HEK293 (cell line): ENCODE measurements at regions not wholly inside any gene's neighbourhood (a gene's known extent, or its start where the extent isn't known, plus 50 kb on each side); places are given as distances from the start of the nearest gene placed in this dataset.

Experiments
- CTCF ChIA-PET: fragments of 350-600 bp; formaldehyde crosslinking; extraction: SDS; loops from one replicate; lab custom pipeline; 2021; ENCODE audit warnings: antibody characterized with exemption; lab: Yijun Ruan, JAX
- POLR2A ChIA-PET: fragments of 300-600 bp; formaldehyde crosslinking; extraction: SDS; loops from one replicate; lab custom pipeline; 2020; ENCODE audit warnings: antibody characterized with exemption, inconsistent platforms; lab: Yijun Ruan, JAX
- H3K27ac ChIP-seq: fragments of 200-500 bp; sonication (Bioruptor generic); 2 replicates; pipeline ENCODE4 v1.5.1; 2014; ENCODE audit warnings: low read depth, low read length, control low read depth, inconsistent platforms; ENCODE audit errors: extremely low read depth
- H3K36me3 ChIP-seq, 2 experiments: fragments of 200-500 bp in 1 of 2; sonication (Bioruptor generic) in 1 of 2; 1 replicate in 1 of 2; 2 replicates in 1 of 2; pipeline ENCODE4 v1.5.1; 2014 to 2017; ENCODE audit warnings: inconsistent platforms in 2 of 2, low read length in 2 of 2; ENCODE audit not compliant: control insufficient read depth in 2 of 2, insufficient read depth in 1 of 2
- H3K4me1 ChIP-seq: fragments of 200-500 bp; sonication (Bioruptor generic); 2 replicates; pipeline ENCODE4 v1.5.1; 2014; ENCODE audit warnings: mild to moderate bottlenecking, low read length, inconsistent platforms; ENCODE audit not compliant: control insufficient read depth, insufficient read depth
- H3K4me3 ChIP-seq: 2 replicates; pipeline ENCODE4 v1.5.1; 2011; ENCODE audit warnings: low read depth, mild to moderate bottlenecking, control low read depth, low read length, moderate library complexity
- H3K9me3 ChIP-seq: fragments of 200-500 bp; sonication (Bioruptor generic); 2 replicates; pipeline ENCODE4 v1.5.1; 2014; ENCODE audit warnings: low read depth, low read length, inconsistent platforms; ENCODE audit not compliant: control insufficient read depth, insufficient read depth
- EGR2 ChIP-seq: fragments of 450-650 bp; formaldehyde crosslinking; IDR thresholded peaks from 2 replicates; pipeline ENCODE4 v1.5.1; 2016; ENCODE audit warnings: low read depth, missing biosample characterization, missing genetic modification characterization
- GLIS1 ChIP-seq: fragments of 450-650 bp; formaldehyde crosslinking; IDR thresholded peaks from 2 replicates; pipeline ENCODE4 v1.5.1; 2016; ENCODE audit warnings: missing biosample characterization, missing genetic modification characterization
- HOXC10 ChIP-seq: sonication (generic); formaldehyde crosslinking; IDR thresholded peaks from 2 replicates; pipeline ENCODE4 v1.8.1; 2023; ENCODE audit warnings: mild to moderate bottlenecking, missing genetic modification reagents
- SCRT1 ChIP-seq: fragments of 450-650 bp; formaldehyde crosslinking; IDR thresholded peaks from 2 replicates; pipeline ENCODE4 v1.5.1; 2016; ENCODE audit warnings: missing biosample characterization, missing genetic modification characterization, borderline replicate concordance
- SP2 ChIP-seq: fragments of 450-650 bp; formaldehyde crosslinking; IDR thresholded peaks from 2 replicates; pipeline ENCODE4 v1.5.1; 2016; ENCODE audit warnings: missing biosample characterization, missing genetic modification characterization
- TCF7L2 ChIP-seq: IDR thresholded peaks from 2 replicates; pipeline ENCODE4 v1.6.1; 2011; ENCODE audit warnings: low read depth, mild to moderate bottlenecking, inconsistent platforms, low read length, moderate library complexity, borderline replicate concordance
- YY1 ChIP-seq: fragments of 450-650 bp; formaldehyde crosslinking; IDR thresholded peaks from 2 replicates; pipeline ENCODE4 v1.5.1; 2018; ENCODE audit warnings: missing biosample characterization, missing genetic modification characterization
- ZBTB8A ChIP-seq: fragments of 450-650 bp; formaldehyde crosslinking; IDR thresholded peaks from 2 replicates; pipeline ENCODE4 v1.5.1; 2016; ENCODE audit warnings: missing biosample characterization, missing genetic modification characterization
- ZFHX2 ChIP-seq: fragments of 450-650 bp; formaldehyde crosslinking; conservative IDR thresholded peaks from 2 replicates; pipeline ENCODE4 v1.5.1; 2016; ENCODE audit warnings: missing biosample characterization, missing genetic modification characterization
- ZNF10 ChIP-seq: fragments of 450-650 bp; formaldehyde crosslinking; IDR thresholded peaks from 2 replicates; pipeline ENCODE4 v1.5.1; 2017; ENCODE audit warnings: missing biosample characterization, missing genetic modification characterization
- ZNF169 ChIP-seq: fragments of 450-650 bp; formaldehyde crosslinking; IDR thresholded peaks from 2 replicates; pipeline ENCODE4 v1.5.1; 2016; ENCODE audit warnings: missing biosample characterization, missing genetic modification characterization
- ZNF19 ChIP-seq: fragments of 450-650 bp; formaldehyde crosslinking; IDR thresholded peaks from 2 replicates; pipeline ENCODE4; 2016; ENCODE audit warnings: missing biosample characterization, missing genetic modification characterization, low read depth
- ZNF2 ChIP-seq: fragments of 450-650 bp; formaldehyde crosslinking; IDR thresholded peaks from 2 replicates; pipeline ENCODE4 v1.5.1; 2016; ENCODE audit warnings: missing biosample characterization, missing genetic modification characterization
- ZNF214 ChIP-seq: fragments of 450-650 bp; formaldehyde crosslinking; IDR thresholded peaks from 2 replicates; pipeline ENCODE4 v1.5.1; 2017; ENCODE audit warnings: missing biosample characterization, mild to moderate bottlenecking, missing genetic modification characterization, borderline replicate concordance
- ZNF24 ChIP-seq: fragments of 450-650 bp; formaldehyde crosslinking; IDR thresholded peaks from 2 replicates; pipeline ENCODE4 v1.5.1; 2016; ENCODE audit warnings: missing biosample characterization, missing genetic modification characterization
- ZNF311 ChIP-seq: fragments of 450-650 bp; formaldehyde crosslinking; IDR thresholded peaks from 2 replicates; pipeline ENCODE4 v1.5.1; 2017; ENCODE audit warnings: missing biosample characterization, missing genetic modification characterization, borderline replicate concordance
- ZNF394 ChIP-seq: fragments of 450-650 bp; formaldehyde crosslinking; IDR thresholded peaks from 2 replicates; pipeline ENCODE4 v1.5.1; 2016; ENCODE audit warnings: missing biosample characterization, missing genetic modification characterization, mild to moderate bottlenecking, moderate library complexity, borderline replicate concordance
- ZNF423 ChIP-seq: fragments of 450-650 bp; formaldehyde crosslinking; IDR thresholded peaks from 2 replicates; pipeline ENCODE4 v1.5.1; 2016; ENCODE audit warnings: missing biosample characterization, missing genetic modification characterization
- ZNF501 ChIP-seq: fragments of 450-650 bp; formaldehyde crosslinking; IDR thresholded peaks from 2 replicates; pipeline ENCODE4 v1.5.1; 2016; ENCODE audit warnings: missing biosample characterization, missing genetic modification characterization
- ZNF529 ChIP-seq: fragments of 450-650 bp; formaldehyde crosslinking; IDR thresholded peaks from 2 replicates; pipeline ENCODE4 v1.5.1; 2017; ENCODE audit warnings: missing genetic modification characterization, missing biosample characterization; ENCODE audit not compliant: insufficient replicate concordance
- ZNF571 ChIP-seq: fragments of 450-650 bp; formaldehyde crosslinking; IDR thresholded peaks from 2 replicates; pipeline ENCODE4 v1.5.0; 2017; ENCODE audit warnings: missing biosample characterization, missing genetic modification characterization
- ZNF623 ChIP-seq: fragments of 450-650 bp; formaldehyde crosslinking; IDR thresholded peaks from 2 replicates; pipeline ENCODE4 v1.5.1; 2016; ENCODE audit warnings: missing biosample characterization, missing genetic modification characterization
- ZNF791 ChIP-seq: fragments of 450-650 bp; formaldehyde crosslinking; IDR thresholded peaks from 2 replicates; pipeline ENCODE4 v1.5.1; 2016; ENCODE audit warnings: missing biosample characterization, missing genetic modification characterization
- ZNF843 ChIP-seq: fragments of 450-650 bp; formaldehyde crosslinking; IDR thresholded peaks from 2 replicates; pipeline ENCODE4 v1.5.1; 2016; ENCODE audit warnings: missing biosample characterization, missing genetic modification characterization
- ZSCAN23 ChIP-seq: fragments of 450-650 bp; formaldehyde crosslinking; IDR thresholded peaks from 2 replicates; pipeline ENCODE4 v1.5.1; 2016; ENCODE audit warnings: missing biosample characterization, missing genetic modification characterization
- TF ChIP-seq, protein P1 (sequence below): fragments of 450-650 bp; formaldehyde crosslinking; IDR thresholded peaks from 2 replicates; pipeline ENCODE4; 2016; ENCODE audit warnings: missing biosample characterization, missing genetic modification characterization
- TF ChIP-seq, protein P2 (sequence below): fragments of 450-650 bp; formaldehyde crosslinking; optimal IDR thresholded peaks from 2 replicates; pipeline ENCODE3; 2016; ENCODE audit warnings: missing biosample characterization, mild to moderate bottlenecking, missing genetic modification characterization
- TF ChIP-seq, protein P3 (sequence below): fragments of 450-650 bp; formaldehyde crosslinking; IDR thresholded peaks from 2 replicates; pipeline ENCODE4 v1.5.1; 2016; ENCODE audit warnings: missing biosample characterization, missing genetic modification characterization
- TF ChIP-seq, protein P4 (sequence below): fragments of 450-650 bp; formaldehyde crosslinking; IDR thresholded peaks from 2 replicates; pipeline ENCODE4 v1.5.1; 2016; ENCODE audit warnings: missing biosample characterization, missing genetic modification characterization
- TF ChIP-seq, protein P5 (sequence below): fragments of 450-650 bp; formaldehyde crosslinking; IDR thresholded peaks from 2 replicates; pipeline ENCODE4 v1.5.1; 2016; ENCODE audit warnings: missing biosample characterization, missing genetic modification characterization, borderline replicate concordance

DNA sequence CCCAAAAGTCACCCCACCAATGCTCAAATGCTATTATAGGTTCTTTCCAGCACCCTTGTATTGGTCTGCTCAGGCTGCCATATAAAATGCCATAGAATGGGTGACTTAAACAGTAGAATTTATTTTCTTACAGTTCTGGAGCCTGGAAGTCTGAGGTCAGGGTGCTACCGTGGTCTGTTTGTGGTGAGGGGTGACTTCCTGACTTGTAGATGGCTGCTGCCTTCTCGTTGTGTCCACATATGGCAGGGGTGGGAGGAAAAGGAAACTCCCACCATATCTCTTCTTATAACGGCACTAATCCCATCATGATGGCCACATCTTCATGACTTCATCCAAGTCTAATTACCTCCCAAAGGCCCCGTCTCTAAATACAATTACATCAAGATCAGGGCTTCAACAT is 257.8 kb upstream of the TARS1 start:
- ChIA-PET POLR2A (no interaction called here), CTCF (interaction anchor here (2.8 kb wide), 1 partner anchor 475 kb away, joined by 12 read pairs; no protein-coding TSS in a partner anchor)
- peaks cover 11% of the 10 kb centered on the region for H3K4me1 ChIP-seq
- H3K9me3 ChIP-seq: no peaks in the 10 kb centered on the region
- H3K36me3 ChIP-seq: no peaks in the 10 kb centered on the region
- H3K27ac ChIP-seq: no peak overlapping the region
- no peak overlapping the region for H3K4me3 ChIP-seq
- TF ChIP-seq SCRT1 (no peak), ZBTB8A (tag by site-specific recombination) (no peak), ZNF24 (no peak), ZNF19 (tag by site-specific recombination) (no peak), ZNF394 (tag by site-specific recombination) (no peak), ZNF843 (no peak), SP2 (tag by site-specific recombination) (no peak), ZNF571 (no peak), ZNF423 (tag by site-specific recombination) (no peak), ZNF529 (no peak), YY1 (tag by site-specific recombination) (no peak)
- TF ChIP-seq, protein P1, sequence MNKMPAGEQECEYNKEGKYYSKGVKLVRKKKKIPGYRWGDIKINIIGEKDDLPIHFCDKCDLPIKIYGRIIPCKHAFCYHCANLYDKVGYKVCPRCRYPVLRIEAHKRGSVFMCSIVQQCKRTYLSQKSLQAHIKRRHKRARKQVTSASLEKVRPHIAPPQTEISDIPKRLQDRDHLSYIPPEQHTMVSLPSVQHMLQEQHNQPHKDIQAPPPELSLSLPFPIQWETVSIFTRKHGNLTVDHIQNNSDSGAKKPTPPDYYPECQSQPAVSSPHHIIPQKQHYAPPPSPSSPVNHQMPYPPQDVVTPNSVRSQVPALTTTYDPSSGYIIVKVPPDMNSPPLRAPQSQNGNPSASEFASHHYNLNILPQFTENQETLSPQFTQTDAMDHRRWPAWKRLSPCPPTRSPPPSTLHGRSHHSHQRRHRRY (tag by site-specific recombination): no peak
- TF ChIP-seq, protein P2, sequence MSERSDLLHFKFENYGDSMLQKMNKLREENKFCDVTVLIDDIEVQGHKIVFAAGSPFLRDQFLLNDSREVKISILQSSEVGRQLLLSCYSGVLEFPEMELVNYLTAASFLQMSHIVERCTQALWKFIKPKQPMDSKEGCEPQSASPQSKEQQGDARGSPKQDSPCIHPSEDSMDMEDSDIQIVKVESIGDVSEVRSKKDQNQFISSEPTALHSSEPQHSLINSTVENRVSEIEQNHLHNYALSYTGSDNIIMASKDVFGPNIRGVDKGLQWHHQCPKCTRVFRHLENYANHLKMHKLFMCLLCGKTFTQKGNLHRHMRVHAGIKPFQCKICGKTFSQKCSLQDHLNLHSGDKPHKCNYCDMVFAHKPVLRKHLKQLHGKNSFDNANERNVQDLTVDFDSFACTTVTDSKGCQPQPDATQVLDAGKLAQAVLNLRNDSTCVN (tag by site-specific recombination): no peak
- TF ChIP-seq, protein P3, sequence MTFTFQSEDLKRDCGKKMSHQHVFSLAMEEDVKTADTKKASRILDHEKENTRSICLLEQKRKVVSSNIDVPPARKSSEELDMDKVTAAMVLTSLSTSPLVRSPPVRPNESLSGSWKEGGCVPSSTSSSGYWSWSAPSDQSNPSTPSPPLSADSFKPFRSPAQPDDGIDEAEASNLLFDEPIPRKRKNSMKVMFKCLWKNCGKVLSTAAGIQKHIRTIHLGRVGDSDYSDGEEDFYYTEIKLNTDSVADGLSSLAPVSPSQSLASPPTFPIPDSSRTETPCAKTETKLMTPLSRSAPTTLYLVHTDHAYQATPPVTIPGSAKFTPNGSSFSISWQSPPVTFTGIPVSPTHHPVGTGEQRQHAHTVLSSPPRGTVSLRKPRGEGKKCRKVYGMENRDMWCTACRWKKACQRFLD (tag by site-specific recombination): no peak
- TF ChIP-seq, protein P4, sequence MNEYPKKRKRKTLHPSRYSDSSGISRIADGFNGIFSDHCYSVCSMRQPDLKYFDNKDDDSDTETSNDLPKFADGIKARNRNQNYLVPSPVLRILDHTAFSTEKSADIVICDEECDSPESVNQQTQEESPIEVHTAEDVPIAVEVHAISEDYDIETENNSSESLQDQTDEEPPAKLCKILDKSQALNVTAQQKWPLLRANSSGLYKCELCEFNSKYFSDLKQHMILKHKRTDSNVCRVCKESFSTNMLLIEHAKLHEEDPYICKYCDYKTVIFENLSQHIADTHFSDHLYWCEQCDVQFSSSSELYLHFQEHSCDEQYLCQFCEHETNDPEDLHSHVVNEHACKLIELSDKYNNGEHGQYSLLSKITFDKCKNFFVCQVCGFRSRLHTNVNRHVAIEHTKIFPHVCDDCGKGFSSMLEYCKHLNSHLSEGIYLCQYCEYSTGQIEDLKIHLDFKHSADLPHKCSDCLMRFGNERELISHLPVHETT (tag by site-specific recombination): no peak
- TF ChIP-seq, all 188 proteins: peak for 0

DNA sequence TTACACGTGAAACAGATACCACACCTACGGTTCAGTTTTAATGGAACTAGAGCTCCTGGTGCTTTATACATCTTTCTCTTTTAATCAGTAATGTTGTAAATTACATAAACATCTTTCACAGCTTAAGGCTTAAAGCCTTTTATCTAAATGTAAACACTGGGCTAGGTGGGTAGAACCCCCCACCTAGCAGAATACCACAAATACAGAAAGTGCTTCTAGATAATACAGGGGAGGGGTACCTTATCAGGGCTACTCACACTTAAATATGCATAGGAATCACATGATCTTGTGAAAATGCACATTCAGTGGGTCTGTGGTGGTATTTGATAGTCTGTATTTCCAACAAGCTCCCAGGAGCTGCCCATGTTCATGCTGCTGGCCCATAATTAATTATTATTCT is 256.4 kb upstream of the TARS1 start:
- Histone ChIP-seq H3K4me1 (peaks cover 11% of the 10 kb centered on the region), H3K27ac (no peak overlapping the region), H3K36me3 (no peaks in the 10 kb centered on the region), H3K9me3 (no peaks in the 10 kb centered on the region; the same call in 1 of the 2 replicates), H3K4me3 (no peak overlapping the region)
- ChIA-PET CTCF (interaction anchor here (0.6 to 1.0 kb wide), 3 partner anchors 12 to 332 kb away, joined by 3 read pairs; no protein-coding TSS in a partner anchor), POLR2A (no interaction called here)
- no peak for TF ChIP-seq ZNF10 (tag by site-specific recombination)
- no peak for TF ChIP-seq ZSCAN23 (tag by site-specific recombination)
- peak; percentile 82 for TF ChIP-seq ZFHX2 (tag by site-specific recombination)
- no peak for TF ChIP-seq ZNF791 (tag by site-specific recombination)
- no peak for TF ChIP-seq ZNF214 (tag by site-specific recombination)
- no peak for TF ChIP-seq ZNF311 (tag by site-specific recombination)
- no peak for TF ChIP-seq ZNF169
- no peak for TF ChIP-seq ZNF501
- peak; percentile 62; the same call in 1 of the 2 replicates for TF ChIP-seq TCF7L2
- no peak for TF ChIP-seq HOXC10
- TF ChIP-seq, protein P5, sequence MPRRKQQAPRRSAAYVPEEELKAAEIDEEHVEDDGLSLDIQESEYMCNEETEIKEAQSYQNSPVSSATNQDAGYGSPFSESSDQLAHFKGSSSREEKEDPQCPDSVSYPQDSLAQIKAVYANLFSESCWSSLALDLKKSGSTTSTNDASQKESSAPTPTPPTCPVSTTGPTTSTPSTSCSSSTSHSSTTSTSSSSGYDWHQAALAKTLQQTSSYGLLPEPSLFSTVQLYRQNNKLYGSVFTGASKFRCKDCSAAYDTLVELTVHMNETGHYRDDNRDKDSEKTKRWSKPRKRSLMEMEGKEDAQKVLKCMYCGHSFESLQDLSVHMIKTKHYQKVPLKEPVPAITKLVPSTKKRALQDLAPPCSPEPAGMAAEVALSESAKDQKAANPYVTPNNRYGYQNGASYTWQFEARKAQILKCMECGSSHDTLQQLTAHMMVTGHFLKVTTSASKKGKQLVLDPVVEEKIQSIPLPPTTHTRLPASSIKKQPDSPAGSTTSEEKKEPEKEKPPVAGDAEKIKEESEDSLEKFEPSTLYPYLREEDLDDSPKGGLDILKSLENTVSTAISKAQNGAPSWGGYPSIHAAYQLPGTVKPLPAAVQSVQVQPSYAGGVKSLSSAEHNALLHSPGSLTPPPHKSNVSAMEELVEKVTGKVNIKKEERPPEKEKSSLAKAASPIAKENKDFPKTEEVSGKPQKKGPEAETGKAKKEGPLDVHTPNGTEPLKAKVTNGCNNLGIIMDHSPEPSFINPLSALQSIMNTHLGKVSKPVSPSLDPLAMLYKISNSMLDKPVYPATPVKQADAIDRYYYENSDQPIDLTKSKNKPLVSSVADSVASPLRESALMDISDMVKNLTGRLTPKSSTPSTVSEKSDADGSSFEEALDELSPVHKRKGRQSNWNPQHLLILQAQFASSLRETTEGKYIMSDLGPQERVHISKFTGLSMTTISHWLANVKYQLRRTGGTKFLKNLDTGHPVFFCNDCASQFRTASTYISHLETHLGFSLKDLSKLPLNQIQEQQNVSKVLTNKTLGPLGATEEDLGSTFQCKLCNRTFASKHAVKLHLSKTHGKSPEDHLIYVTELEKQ: no peak
- TF ChIP-seq EGR2 (tag by site-specific recombination): peak; percentile 57; the same call in 1 of the 2 replicates
- TF ChIP-seq ZNF843: peak; percentile 50; the same call in 1 of the 2 replicates
- peak; percentile 89 for TF ChIP-seq GLIS1 (tag by site-specific recombination)
- TF ChIP-seq ZNF2: no peak
- TF ChIP-seq ZNF623 (tag by site-specific recombination): no peak
